ENCODE measurements at regions not wholly inside any gene's neighbourhood (a gene's known extent, or its start where the extent isn't known, plus 50 kb on each side); places are given as distances from the start of the nearest gene placed in this dataset.

DNA sequence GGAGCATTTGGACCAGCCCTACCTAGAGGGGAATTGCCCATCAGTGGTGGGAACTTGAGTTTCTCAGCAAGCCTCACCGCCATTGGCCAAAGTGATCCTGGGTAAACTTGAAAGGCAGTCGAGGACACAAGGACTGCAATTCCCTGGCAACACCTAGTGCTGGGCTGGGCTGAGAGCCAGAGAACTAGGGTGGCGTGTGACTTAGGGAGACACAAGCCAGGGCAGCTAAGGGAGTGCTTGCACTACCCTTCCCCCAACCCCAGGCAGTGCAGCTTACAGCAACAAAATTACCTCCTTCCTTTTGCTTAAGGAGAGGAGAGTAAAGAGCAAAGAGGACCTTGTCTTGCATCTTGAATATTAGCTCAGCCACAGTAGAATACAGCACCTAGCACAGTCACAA is 176.9 kb upstream of the PRMT6 start:
- peak; percentile 18 for DNase-seq (ENCODE audit: low read depth)
- TF ChIP-seq, protein P1, sequence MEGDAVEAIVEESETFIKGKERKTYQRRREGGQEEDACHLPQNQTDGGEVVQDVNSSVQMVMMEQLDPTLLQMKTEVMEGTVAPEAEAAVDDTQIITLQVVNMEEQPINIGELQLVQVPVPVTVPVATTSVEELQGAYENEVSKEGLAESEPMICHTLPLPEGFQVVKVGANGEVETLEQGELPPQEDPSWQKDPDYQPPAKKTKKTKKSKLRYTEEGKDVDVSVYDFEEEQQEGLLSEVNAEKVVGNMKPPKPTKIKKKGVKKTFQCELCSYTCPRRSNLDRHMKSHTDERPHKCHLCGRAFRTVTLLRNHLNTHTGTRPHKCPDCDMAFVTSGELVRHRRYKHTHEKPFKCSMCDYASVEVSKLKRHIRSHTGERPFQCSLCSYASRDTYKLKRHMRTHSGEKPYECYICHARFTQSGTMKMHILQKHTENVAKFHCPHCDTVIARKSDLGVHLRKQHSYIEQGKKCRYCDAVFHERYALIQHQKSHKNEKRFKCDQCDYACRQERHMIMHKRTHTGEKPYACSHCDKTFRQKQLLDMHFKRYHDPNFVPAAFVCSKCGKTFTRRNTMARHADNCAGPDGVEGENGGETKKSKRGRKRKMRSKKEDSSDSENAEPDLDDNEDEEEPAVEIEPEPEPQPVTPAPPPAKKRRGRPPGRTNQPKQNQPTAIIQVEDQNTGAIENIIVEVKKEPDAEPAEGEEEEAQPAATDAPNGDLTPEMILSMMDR (IDR thresholded peaks at IDR 0.05; ENCODE audit: insufficient read depth, low read length) = no peak
- no peak overlapping the region for H3K4me3 ChIP-seq (ENCODE audit: low read depth, low read length)

DNA sequence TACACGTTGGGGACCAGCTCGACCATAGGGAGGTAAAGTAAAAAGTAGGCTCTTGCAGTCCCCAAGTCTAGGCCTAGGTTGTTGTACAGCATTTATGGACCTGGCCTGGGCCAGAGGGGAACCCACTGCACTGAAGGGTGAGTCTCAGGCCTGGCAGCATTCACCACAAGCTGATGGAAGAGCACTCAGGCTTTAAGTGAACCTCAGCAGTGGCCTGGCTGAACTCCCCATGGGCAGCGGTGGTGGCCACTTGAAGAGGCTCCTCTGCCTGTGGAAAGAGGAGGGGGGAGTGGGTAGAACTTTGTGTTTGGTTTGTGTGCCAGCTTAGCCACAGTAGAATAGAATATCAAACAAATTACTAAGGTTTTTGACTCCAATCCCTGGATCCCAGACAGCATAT is 176.2 kb upstream of the PRMT6 start:
- no peak overlapping the region for H3K4me3 ChIP-seq (ENCODE audit: low read depth, low read length)
- TF ChIP-seq, protein P1 (IDR thresholded peaks at IDR 0.05; ENCODE audit: insufficient read depth, low read length) = no peak
- DNase-seq (ENCODE audit: low read depth) = no peak

DNA sequence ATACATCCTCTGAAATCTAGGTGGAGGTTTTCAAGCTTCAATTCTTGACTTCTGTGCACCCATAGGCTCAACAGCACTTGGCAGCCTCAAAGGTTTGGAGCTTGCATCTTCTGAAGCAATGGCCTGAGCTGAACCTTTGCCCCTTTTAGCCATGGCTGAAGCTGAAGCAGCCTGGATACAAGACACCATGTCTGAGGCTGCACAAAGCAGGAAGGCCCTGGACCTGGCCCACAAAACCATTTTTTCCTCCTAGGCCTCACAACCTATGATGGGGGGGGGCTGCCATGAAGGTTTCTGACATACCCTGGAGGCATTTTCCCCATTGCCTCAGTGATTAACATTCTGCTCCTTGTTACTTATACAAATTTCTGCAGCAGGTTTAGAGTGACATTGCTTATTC is 173.3 kb upstream of the PRMT6 start:
- H3K4me3 ChIP-seq (ENCODE audit: low read depth, low read length) = no peak overlapping the region
- DNase-seq (ENCODE audit: low read depth) = no peak
- TF ChIP-seq, protein P1 (IDR thresholded peaks at IDR 0.05; ENCODE audit: insufficient read depth, low read length) = no peak

DNA sequence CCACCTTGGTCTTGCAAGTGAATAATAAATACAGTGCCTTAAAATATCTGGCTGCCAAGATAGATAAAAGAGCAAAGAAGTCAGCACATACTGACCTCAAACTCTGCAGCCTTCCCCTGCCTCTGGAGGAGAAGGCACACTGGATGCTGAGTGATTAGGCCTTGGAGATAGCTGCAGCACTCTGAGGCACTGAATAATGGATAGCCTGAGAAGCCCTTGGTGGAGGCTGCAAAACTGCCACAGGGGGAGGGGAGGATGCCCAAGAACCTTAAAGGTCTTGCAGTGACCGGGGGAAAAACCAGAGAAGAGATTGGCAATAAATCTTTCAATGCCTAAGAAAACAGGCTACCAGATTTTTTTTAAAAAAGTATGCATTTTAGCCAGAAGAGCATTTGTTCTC is 167.4 kb upstream of the PRMT6 start:
- H3K4me3 ChIP-seq (ENCODE audit: low read depth, low read length) = no peak overlapping the region
- no peak for DNase-seq (ENCODE audit: low read depth)
- TF ChIP-seq, protein P1 (IDR thresholded peaks at IDR 0.05; ENCODE audit: insufficient read depth, low read length) = no peak

DNA sequence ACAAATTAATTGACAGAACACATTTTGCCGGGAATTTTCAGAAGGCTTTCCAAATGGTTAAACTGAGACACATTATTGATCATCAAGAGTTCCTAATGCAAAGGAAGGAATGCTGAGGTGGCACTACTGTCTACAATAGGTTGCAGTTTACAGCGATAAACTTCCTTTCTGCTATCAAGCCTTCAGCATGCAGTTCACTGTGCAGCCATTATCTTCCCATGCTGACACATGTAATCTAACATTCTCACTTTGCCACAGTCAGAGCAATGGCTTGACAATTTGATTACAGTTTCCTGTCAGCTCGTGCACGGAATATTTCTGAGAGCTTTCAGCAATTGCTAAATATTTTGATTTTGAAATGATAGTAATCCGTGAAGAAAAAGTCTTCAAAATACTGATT is 166.9 kb upstream of the PRMT6 start:
- TF ChIP-seq, protein P1 (IDR thresholded peaks at IDR 0.05; ENCODE audit: insufficient read depth, low read length) = no peak
- H3K4me3 ChIP-seq (ENCODE audit: low read depth, low read length) = no peak overlapping the region
- no peak for DNase-seq (ENCODE audit: low read depth)

DNA sequence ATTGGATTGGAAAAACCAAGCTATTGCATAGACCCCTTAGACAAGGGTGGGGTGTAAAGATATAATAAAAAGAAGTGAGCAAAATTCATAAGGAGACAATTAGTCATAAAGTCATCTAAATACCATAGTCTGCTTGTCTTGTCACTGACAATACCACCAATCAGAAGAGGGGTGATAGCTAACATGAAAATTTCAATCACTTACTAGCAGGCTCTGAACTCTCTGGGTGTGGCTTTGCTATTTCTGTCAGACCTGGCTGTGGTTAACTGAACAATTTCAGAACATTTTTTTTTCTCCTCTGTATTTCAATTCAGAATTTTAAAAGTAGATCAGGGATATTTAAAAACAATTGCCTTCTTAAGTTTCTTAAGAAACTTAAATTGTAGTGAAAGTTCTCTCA is 158.5 kb upstream of the PRMT6 start:
- DNase-seq (ENCODE audit: low read depth) = no peak
- TF ChIP-seq, protein P1 (IDR thresholded peaks at IDR 0.05; ENCODE audit: insufficient read depth, low read length) = no peak
- H3K4me3 ChIP-seq (ENCODE audit: low read depth, low read length) = no peak overlapping the region

DNA sequence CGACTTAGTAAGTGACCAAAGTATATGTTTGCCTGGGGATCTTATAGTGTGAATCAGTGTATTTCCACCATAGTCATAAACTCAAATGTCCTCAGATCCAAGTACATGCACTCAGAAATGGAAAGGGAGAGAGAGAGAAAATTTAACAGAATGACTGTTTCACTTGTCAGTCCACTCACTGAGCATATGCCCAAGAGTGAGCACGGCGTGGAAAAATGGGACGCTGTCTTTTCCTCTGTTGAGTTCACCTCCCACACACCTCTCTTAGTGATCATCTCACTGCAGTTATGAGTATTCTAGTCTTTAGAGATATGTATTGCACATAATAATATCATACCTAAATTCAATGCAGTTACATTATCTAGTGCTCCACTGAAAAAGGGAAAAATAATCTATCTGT is 156.8 kb upstream of the PRMT6 start:
- TF ChIP-seq, protein P1 (IDR thresholded peaks at IDR 0.05; ENCODE audit: insufficient read depth, low read length) = no peak
- H3K4me3 ChIP-seq (ENCODE audit: low read depth, low read length) = no peak overlapping the region
- DNase-seq (ENCODE audit: low read depth) = no peak

All from fibroblast of the aortic adventitia (primary cell).